NB4 (cell line): ENCODE measurements at regions not wholly inside any gene's neighbourhood (a gene's known extent, or its start where the extent isn't known, plus 50 kb on each side); places are given as distances from the start of the nearest gene placed in this dataset.

ENCODE experiments used
- CTCF ChIP-seq: IDR thresholded peaks from one replicate; pipeline ENCODE4 v1.5.1; 2012; ENCODE audit warnings: low read depth, low read length
- POLR2A ChIP-seq: IDR thresholded peaks from 2 replicates; pipeline ENCODE4 v1.6.1; 2011; ENCODE audit warnings: mild to moderate bottlenecking; ENCODE audit not compliant: insufficient read length; ENCODE audit errors: extremely low read depth
- TF ChIP-seq, protein P1 (sequence below): IDR thresholded peaks from 2 replicates; pipeline ENCODE4 v1.6.1; 2011; ENCODE audit warnings: low read depth, low read length

- TF ChIP-seq, protein P1, sequence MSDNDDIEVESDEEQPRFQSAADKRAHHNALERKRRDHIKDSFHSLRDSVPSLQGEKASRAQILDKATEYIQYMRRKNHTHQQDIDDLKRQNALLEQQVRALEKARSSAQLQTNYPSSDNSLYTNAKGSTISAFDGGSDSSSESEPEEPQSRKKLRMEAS, result no peak
- TF ChIP-seq POLR2A, result no peak
- no peak for TF ChIP-seq CTCF
Observed at GRCh38 chr16:48829336-48830310, 219.6 kb upstream of the N4BP1 start.
